GM23338 (cell line): ENCODE measurements at regions not wholly inside any gene's neighbourhood (a gene's known extent, or its start where the extent isn't known, plus 50 kb on each side); places are given as distances from the start of the nearest gene placed in this dataset.

Experiments
- CREB1 ChIP-seq: fragments of 250-450 bp; sonication (Bioruptor Pico); IDR thresholded peaks from 2 replicates; pipeline ENCODE4 v1.5.0; 2020; ENCODE audit warnings: low read depth, mild to moderate bottlenecking, moderate library complexity
- EZH2 ChIP-seq: fragments of 200-600 bp; sonication (generic); IDR thresholded peaks from one replicate; pipeline ENCODE4 v1.8.0; 2017; ENCODE audit warnings: antibody characterized with exemption, mild to moderate bottlenecking, low read depth; ENCODE audit not compliant: unreplicated experiment
- JUNB ChIP-seq: IDR thresholded peaks from one replicate; pipeline ENCODE4 v1.6.1; 2016; ENCODE audit warnings: antibody characterized with exemption; ENCODE audit not compliant: unreplicated experiment
- NANOG ChIP-seq: IDR thresholded peaks from 2 replicates; pipeline ENCODE4 v1.6.1; 2016; ENCODE audit warnings: antibody characterized with exemption, borderline replicate concordance
- STAT1 ChIP-seq: IDR thresholded peaks from one replicate; pipeline ENCODE4 v1.6.1; 2016; ENCODE audit warnings: antibody characterized with exemption; ENCODE audit not compliant: unreplicated experiment
- ZNF114 ChIP-seq: fragments of 250-450 bp; sonication (Bioruptor Pico); IDR thresholded peaks from 2 replicates; pipeline ENCODE4 v1.5.0; 2020; ENCODE audit warnings: mild to moderate bottlenecking, moderate library complexity
- ZNF331 ChIP-seq: fragments of 250-450 bp; sonication (Bioruptor Pico); IDR thresholded peaks from 2 replicates; pipeline ENCODE4 v1.5.0; 2020; ENCODE audit warnings: low read depth, mild to moderate bottlenecking, moderate library complexity
- ZNF462 ChIP-seq: fragments of 250-450 bp; sonication (Bioruptor Pico); IDR thresholded peaks from 2 replicates; pipeline ENCODE4 v1.5.0; 2020; ENCODE audit warnings: mild to moderate bottlenecking, moderate library complexity
- TF ChIP-seq, protein P1 (sequence below): IDR thresholded peaks from one replicate; pipeline ENCODE4 v1.6.1; 2018; ENCODE audit warnings: antibody characterized with exemption; ENCODE audit not compliant: unreplicated experiment
- TF ChIP-seq, protein P2 (sequence below): IDR thresholded peaks from 2 replicates; pipeline ENCODE4 v1.6.1; 2016; ENCODE audit warnings: antibody characterized with exemption

DNA sequence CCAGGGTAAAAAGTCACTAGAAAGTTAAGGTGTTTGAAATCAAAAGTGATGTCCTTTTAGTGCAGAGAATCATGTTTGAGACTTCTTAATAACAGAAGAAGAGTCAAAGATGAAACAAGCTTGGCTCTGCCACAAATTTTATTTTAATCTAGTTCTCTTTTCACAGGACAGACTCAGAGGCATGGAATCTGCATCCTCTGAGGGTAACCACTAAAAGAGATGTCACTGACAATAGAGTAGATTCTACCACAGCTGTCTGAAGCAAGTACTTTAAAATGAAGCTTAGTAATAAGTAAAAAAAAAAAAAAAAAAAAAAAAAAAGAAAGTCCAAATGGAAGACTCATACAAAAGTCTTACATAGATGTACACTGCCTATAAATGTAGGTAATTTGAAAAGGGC is 519.7 kb upstream of the PRMT6 start (continued):
- TF ChIP-seq ZNF462 (CRISPR knock-in tag) (no peak), JUNB (no peak), STAT1 (no peak), CREB1 (CRISPR knock-in tag) (no peak), NANOG (no peak), ZNF114 (CRISPR knock-in tag) (no peak), EZH2 (no peak), ZNF331 (CRISPR knock-in tag) (no peak)
- TF ChIP-seq, protein P1, sequence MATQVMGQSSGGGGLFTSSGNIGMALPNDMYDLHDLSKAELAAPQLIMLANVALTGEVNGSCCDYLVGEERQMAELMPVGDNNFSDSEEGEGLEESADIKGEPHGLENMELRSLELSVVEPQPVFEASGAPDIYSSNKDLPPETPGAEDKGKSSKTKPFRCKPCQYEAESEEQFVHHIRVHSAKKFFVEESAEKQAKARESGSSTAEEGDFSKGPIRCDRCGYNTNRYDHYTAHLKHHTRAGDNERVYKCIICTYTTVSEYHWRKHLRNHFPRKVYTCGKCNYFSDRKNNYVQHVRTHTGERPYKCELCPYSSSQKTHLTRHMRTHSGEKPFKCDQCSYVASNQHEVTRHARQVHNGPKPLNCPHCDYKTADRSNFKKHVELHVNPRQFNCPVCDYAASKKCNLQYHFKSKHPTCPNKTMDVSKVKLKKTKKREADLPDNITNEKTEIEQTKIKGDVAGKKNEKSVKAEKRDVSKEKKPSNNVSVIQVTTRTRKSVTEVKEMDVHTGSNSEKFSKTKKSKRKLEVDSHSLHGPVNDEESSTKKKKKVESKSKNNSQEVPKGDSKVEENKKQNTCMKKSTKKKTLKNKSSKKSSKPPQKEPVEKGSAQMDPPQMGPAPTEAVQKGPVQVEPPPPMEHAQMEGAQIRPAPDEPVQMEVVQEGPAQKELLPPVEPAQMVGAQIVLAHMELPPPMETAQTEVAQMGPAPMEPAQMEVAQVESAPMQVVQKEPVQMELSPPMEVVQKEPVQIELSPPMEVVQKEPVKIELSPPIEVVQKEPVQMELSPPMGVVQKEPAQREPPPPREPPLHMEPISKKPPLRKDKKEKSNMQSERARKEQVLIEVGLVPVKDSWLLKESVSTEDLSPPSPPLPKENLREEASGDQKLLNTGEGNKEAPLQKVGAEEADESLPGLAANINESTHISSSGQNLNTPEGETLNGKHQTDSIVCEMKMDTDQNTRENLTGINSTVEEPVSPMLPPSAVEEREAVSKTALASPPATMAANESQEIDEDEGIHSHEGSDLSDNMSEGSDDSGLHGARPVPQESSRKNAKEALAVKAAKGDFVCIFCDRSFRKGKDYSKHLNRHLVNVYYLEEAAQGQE = no peak
- TF ChIP-seq, protein P2, sequence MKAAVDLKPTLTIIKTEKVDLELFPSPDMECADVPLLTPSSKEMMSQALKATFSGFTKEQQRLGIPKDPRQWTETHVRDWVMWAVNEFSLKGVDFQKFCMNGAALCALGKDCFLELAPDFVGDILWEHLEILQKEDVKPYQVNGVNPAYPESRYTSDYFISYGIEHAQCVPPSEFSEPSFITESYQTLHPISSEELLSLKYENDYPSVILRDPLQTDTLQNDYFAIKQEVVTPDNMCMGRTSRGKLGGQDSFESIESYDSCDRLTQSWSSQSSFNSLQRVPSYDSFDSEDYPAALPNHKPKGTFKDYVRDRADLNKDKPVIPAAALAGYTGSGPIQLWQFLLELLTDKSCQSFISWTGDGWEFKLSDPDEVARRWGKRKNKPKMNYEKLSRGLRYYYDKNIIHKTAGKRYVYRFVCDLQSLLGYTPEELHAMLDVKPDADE = no peak
